Mesendoderm (in vitro differentiated cells): ENCODE measurements at regions not wholly inside any gene's neighbourhood (a gene's known extent, or its start where the extent isn't known, plus 50 kb on each side); places are given as distances from the start of the nearest gene placed in this dataset.

Experiments used
- DNase-seq: peaks from one replicate; pipeline ENCODE4 v3.0.0; 2013
- H2AK5ac ChIP-seq: 2 replicates; pipeline ENCODE4 v1.6.1; 2013; ENCODE audit warnings: low read length, inconsistent platforms
- H2BK120ac ChIP-seq: 2 replicates; pipeline ENCODE4 v1.6.1; 2013; ENCODE audit warnings: low read depth, mild to moderate bottlenecking, low read length, moderate library complexity, mixed read lengths
- H2BK15ac ChIP-seq: replicated peaks from 2 replicates; pipeline ENCODE4 v1.6.1; 2013; ENCODE audit warnings: low read depth, mild to moderate bottlenecking, moderate library complexity
- H2BK5ac ChIP-seq: 2 replicates; pipeline ENCODE4 v1.6.1; 2013; ENCODE audit warnings: low read length, inconsistent platforms
- H3K18ac ChIP-seq: 2 replicates; pipeline ENCODE4 v1.6.1; 2013; ENCODE audit warnings: mild to moderate bottlenecking, low read length, mixed read lengths
- H3K23ac ChIP-seq: one replicate; pipeline ENCODE4 v1.6.1; 2013; ENCODE audit warnings: low read length
- H3K27ac ChIP-seq: 2 replicates; pipeline ENCODE4 v1.5.1; 2013; ENCODE audit warnings: low read depth, mild to moderate bottlenecking, inconsistent platforms, low read length, moderate library complexity
- H3K27me3 ChIP-seq: 2 replicates; pipeline ENCODE4 v1.6.1; 2013; ENCODE audit warnings: low read length, control low read depth, mild to moderate bottlenecking, inconsistent platforms; ENCODE audit not compliant: insufficient read depth, poor library complexity
- H3K36me3 ChIP-seq: 2 replicates; pipeline ENCODE4 v1.6.1; 2013; ENCODE audit warnings: low read length, inconsistent platforms; ENCODE audit not compliant: control insufficient read depth, insufficient read depth
- H3K4ac ChIP-seq: one replicate; pipeline ENCODE4 v1.6.1; 2013; ENCODE audit warnings: low read depth, mild to moderate bottlenecking, low read length, moderate library complexity
- H3K4me1 ChIP-seq: 2 replicates; pipeline ENCODE4 v1.6.1; 2013; ENCODE audit warnings: low read depth, low read length, inconsistent platforms; ENCODE audit not compliant: control insufficient read depth
- H3K4me2 ChIP-seq: 2 replicates; pipeline ENCODE4 v1.6.1; 2013; ENCODE audit warnings: low read length
- H3K4me3 ChIP-seq: 2 replicates; pipeline ENCODE4 v1.5.1; 2013; ENCODE audit warnings: mild to moderate bottlenecking, low read length
- H3K56ac ChIP-seq: one replicate; pipeline ENCODE4 v1.6.1; 2013; ENCODE audit warnings: low read length
- H3K79me1 ChIP-seq: 2 replicates; pipeline ENCODE4 v1.6.1; 2013; ENCODE audit warnings: low read length, inconsistent platforms
- H3K79me2 ChIP-seq: 2 replicates; pipeline ENCODE4 v1.6.1; 2013; ENCODE audit warnings: mild to moderate bottlenecking, low read length; ENCODE audit not compliant: control insufficient read depth, insufficient read depth
- H3K9ac ChIP-seq: 2 replicates; pipeline ENCODE4 v1.6.1; 2013; ENCODE audit warnings: low read length, inconsistent platforms
- H4K5ac ChIP-seq: one replicate; pipeline ENCODE4 v1.6.1; 2013; ENCODE audit warnings: low read length
- H4K8ac ChIP-seq: one replicate; pipeline ENCODE4 v1.6.1; 2013; ENCODE audit warnings: low read depth, mild to moderate bottlenecking, control low read depth, low read length, moderate library complexity
- WGBS: extraction: QIAGEN DNeasy Blood & Tissue Kit; methylation state at CpG from one replicate; pipeline ENCODE4 v1.1.7; 2013; ENCODE audit warnings: low lambda C conversion rate, missing lambda C conversion rate; ENCODE audit not compliant: insufficient coverage; ENCODE audit errors: extremely low coverage; 5-methylcytosine and 5-hydroxymethylcytosine counted together

- Histone ChIP-seq H2BK5ac (no peak overlapping the region), H3K56ac (no peak overlapping the region), H3K79me1 (no peaks in the 10 kb centered on the region), H3K4me3 (no peak overlapping the region), H3K4me2 (no peak overlapping the region), H3K23ac (no peak overlapping the region), H3K27me3 (no peaks in the 10 kb centered on the region), H2BK15ac (no peak overlapping the region), H3K18ac (no peak overlapping the region), H2AK5ac (no peak overlapping the region), H3K9ac (no peak overlapping the region), H2BK120ac (no peak overlapping the region), H3K4ac (no peak overlapping the region), H3K36me3 (no peaks in the 10 kb centered on the region), H4K8ac (no peak overlapping the region), H3K79me2 (no peaks in the 10 kb centered on the region), H3K27ac (no peak overlapping the region), H3K4me1 (no peaks in the 10 kb centered on the region), H4K5ac (no peak overlapping the region)
- DNase-seq = no peak
- WGBS = no CpG with 5 or more reads among the region's 5 CpGs
These were observed 118.1 kb downstream of the INHBA start for GRCh38 chr7:41584746-41585145.

DNA sequence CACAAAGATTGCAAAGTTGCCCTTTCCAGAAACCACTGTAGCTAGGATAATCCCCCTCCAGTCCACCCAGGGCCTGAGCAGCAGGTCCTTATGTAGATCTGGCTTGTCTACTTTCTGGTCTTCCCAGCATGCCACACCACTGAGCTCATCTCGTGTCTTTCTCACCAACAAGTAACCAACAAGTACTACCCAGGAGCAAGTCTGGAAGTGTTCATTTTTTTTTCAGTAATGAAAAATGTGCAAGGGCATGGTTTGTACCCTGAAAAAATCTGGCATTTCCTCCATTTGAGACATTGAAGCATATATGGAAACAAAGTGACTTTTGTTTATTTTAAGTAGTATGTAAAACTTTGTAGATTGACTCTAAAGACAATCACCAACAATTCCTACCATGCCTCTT is 120.8 kb downstream of the INHBA start:
- Histone ChIP-seq H2BK120ac (no peak overlapping the region), H3K4me2 (no peak overlapping the region), H2AK5ac (no peak overlapping the region), H4K8ac (no peak overlapping the region), H3K79me1 (no peaks in the 10 kb centered on the region), H3K9ac (no peak overlapping the region), H3K27me3 (no peaks in the 10 kb centered on the region), H3K23ac (no peak overlapping the region), H3K56ac (no peak overlapping the region), H3K27ac (no peak overlapping the region), H3K4me3 (no peak overlapping the region), H2BK5ac (no peak overlapping the region), H4K5ac (no peak overlapping the region), H2BK15ac (no peak overlapping the region), H3K36me3 (no peaks in the 10 kb centered on the region), H3K18ac (no peak overlapping the region), H3K4ac (no peak overlapping the region), H3K4me1 (no peaks in the 10 kb centered on the region), H3K79me2 (no peaks in the 10 kb centered on the region)
- WGBS = no CpG with 5 or more reads among the region's 1 CpG
- no peak for DNase-seq

DNA sequence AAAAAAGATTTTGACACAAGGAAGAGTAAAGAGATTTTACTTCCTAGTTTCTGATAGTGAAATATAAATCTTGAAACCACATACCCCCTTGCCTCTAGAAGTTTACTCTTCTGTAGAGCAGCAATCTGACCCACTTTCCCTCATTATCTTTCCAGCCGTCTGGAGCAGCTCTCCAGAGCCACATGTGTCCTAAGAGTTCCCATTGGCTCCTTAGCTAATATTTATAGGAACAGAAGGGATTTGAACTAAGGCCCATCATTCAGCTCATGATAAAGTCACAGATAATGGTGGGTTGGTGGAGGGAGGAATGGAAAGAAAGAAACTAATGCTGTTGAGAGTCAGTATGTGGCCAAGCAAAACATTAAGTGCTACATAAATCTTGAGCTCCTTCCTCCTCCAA is 121.8 kb downstream of the INHBA start:
- Histone ChIP-seq H3K4ac (no peak overlapping the region), H2BK120ac (no peak overlapping the region), H3K27ac (no peak overlapping the region), H2AK5ac (no peak overlapping the region), H3K4me3 (no peak overlapping the region), H3K4me1 (no peaks in the 10 kb centered on the region), H3K23ac (no peak overlapping the region), H2BK15ac (no peak overlapping the region), H3K36me3 (no peaks in the 10 kb centered on the region), H4K5ac (no peak overlapping the region), H3K4me2 (no peak overlapping the region), H3K27me3 (no peaks in the 10 kb centered on the region), H2BK5ac (no peak overlapping the region), H3K79me1 (no peaks in the 10 kb centered on the region), H3K9ac (no peak overlapping the region), H3K56ac (no peak overlapping the region), H3K79me2 (no peaks in the 10 kb centered on the region), H3K18ac (no peak overlapping the region), H4K8ac (no peak overlapping the region)
- WGBS = no CpG with 5 or more reads among the region's 1 CpG
- DNase-seq = no peak

DNA sequence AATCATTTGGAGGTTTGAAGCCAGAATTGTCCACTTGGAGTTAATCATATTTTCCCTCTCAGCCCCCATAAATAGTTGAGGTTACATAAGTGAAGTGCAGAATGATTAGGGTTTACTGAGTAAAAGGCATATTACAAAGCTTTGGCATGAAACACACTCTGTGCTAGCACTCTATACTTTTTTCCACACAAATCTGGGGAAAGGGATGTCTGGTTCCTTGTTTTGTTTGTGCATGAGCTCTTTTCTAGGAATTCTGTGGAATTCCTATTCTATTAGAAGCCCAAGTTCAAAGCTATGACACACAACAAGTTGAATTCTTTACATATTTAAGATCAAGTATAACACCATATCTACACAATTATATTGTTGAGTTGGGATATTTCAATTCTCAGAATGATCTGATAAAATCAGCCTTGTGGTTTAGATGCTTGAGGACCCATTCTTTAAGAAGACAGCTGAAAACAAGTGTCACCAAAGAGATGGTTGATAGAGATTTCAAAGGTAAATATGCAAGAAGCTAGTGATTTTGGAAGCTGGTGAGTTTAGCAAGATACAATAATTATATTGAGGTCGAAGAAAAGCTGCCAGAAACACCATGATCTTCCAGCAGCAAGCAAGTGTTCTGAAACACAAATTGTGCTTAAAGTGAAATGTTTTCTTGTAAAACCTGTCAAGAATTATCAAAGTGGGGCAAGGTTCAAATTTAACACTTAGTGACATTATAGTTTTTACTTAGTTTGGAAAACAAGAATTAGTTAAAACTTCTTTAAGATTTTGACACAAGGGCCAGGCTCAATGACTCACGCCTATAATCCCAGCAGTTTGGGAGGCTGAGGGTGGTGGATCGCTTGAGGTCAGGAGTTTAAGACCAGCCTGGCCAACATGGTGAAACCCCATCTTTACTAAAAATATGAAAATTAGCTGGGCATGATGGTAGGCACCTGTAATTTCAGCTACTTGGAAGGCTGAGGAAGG is 122.6 kb downstream of the INHBA start:
- no peak overlapping the region for H2AK5ac ChIP-seq

DNA sequence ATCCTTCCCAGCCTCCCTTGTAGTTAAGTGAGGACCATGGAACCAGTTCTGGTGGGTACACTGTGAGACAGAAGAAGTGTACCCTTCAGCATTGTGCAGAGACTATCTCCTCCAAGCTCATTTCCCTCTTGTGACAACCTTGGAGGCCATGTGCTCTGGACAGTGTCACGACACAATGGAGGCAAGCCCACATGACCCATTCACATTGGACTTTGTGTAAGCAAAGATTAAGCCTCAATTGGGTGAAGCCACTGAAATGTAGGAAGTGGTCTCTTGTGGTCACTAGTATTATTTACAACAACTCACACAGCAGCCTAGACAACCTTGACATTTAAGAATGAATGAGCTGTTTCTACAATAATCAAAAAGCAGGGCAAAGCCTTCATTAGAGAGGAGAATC is 124.2 kb downstream of the INHBA start:
- H3K79me2 ChIP-seq = no peaks in the 10 kb centered on the region
- WGBS = no CpG with 5 or more reads among the region's 1 CpG
- DNase-seq = no peak
- H3K27me3 ChIP-seq = no peaks in the 10 kb centered on the region
- no peak overlapping the region for H2BK15ac ChIP-seq
- no peak overlapping the region for H4K8ac ChIP-seq
- H3K79me1 ChIP-seq = no peaks in the 10 kb centered on the region
- no peak overlapping the region for H3K4ac ChIP-seq
- no peak overlapping the region for H3K18ac ChIP-seq
- no peak overlapping the region for H2BK120ac ChIP-seq
- H3K56ac ChIP-seq = no peak overlapping the region
- H3K36me3 ChIP-seq = no peaks in the 10 kb centered on the region
- H4K5ac ChIP-seq = no peak overlapping the region
- H2AK5ac ChIP-seq = no peak overlapping the region
- H3K4me2 ChIP-seq = no peak overlapping the region
- no peak overlapping the region for H3K23ac ChIP-seq
- H3K4me3 ChIP-seq = no peak overlapping the region
- no peak overlapping the region for H3K27ac ChIP-seq
- no peak overlapping the region for H3K9ac ChIP-seq
- H2BK5ac ChIP-seq = no peak overlapping the region
- H3K4me1 ChIP-seq = no peaks in the 10 kb centered on the region

More for the DNA sequence above, 122.6 kb downstream of the INHBA start:
- H3K27me3 ChIP-seq = no peaks in the 10 kb centered on the region
- no peak overlapping the region for H3K27ac ChIP-seq
- H2BK120ac ChIP-seq = no peak overlapping the region
- no peak overlapping the region for H3K4ac ChIP-seq
- no CpG with 5 or more reads among the region's 3 CpGs for WGBS
- no peaks in the 10 kb centered on the region for H3K79me2 ChIP-seq
- H3K4me3 ChIP-seq = no peak overlapping the region
- no peak overlapping the region for H2BK15ac ChIP-seq
- DNase-seq = no peak
- no peak overlapping the region for H3K18ac ChIP-seq
- no peak overlapping the region for H3K56ac ChIP-seq
- H4K8ac ChIP-seq = no peak overlapping the region
- H3K9ac ChIP-seq = no peak overlapping the region
- H3K36me3 ChIP-seq = no peaks in the 10 kb centered on the region
- H4K5ac ChIP-seq = no peak overlapping the region
- no peak overlapping the region for H3K4me2 ChIP-seq
- no peaks in the 10 kb centered on the region for H3K4me1 ChIP-seq
- no peaks in the 10 kb centered on the region for H3K79me1 ChIP-seq
- no peak overlapping the region for H2BK5ac ChIP-seq
- H3K23ac ChIP-seq = no peak overlapping the region
